GM13977 (cell line): ENCODE measurements at regions not wholly inside any gene's neighbourhood (a gene's known extent, or its start where the extent isn't known, plus 50 kb on each side); places are given as distances from the start of the nearest gene placed in this dataset.

ENCODE experiments used
- DNase-seq: peaks from one replicate; pipeline ENCODE4 v3.0.0; 2012; ENCODE audit warnings: low spot score
- CTCF ChIP-seq: IDR thresholded peaks from 2 replicates; pipeline ENCODE4 v1.5.1; 2012; ENCODE audit warnings: mild to moderate bottlenecking, control low read depth; ENCODE audit not compliant: insufficient read depth; ENCODE audit errors: extremely low read depth, missing control alignments
- in situ Hi-C: fragments of 300-500 bp; cut with MboI; formaldehyde crosslinking; loops from one replicate; pipeline ENCODE4 v1.12.0; 2022; ENCODE audit warnings: low sequenced_read_pairs, low pct_unique_long_range_greater_than_20kb, mixed read lengths, inconsistent platforms; ENCODE audit not compliant: unreplicated experiment

- TF ChIP-seq CTCF: no peak
- no peak for DNase-seq
- in situ Hi-C loops: no loop called here
Observed at GRCh38 chr7:26580064-26580591, 284.3 kb downstream of the SKAP2 start.

- no peak for TF ChIP-seq CTCF
- in situ Hi-C loops: no loop called here
- no peak for DNase-seq
Observed at GRCh38 chr7:26580711-26581110, 283.7 kb downstream of the SKAP2 start.

- TF ChIP-seq CTCF: no peak
- in situ Hi-C loops: no loop called here
- DNase-seq: no peak
Observed at GRCh38 chr7:26583094-26583648, 281.2 kb downstream of the SKAP2 start.

- in situ Hi-C loops: no loop called here
- DNase-seq: no peak
- no peak for TF ChIP-seq CTCF
Observed at GRCh38 chr7:26584326-26584725, 280.1 kb downstream of the SKAP2 start.

GRCh38 chr7:26584987-26585665, 279.3 kb downstream of the SKAP2 start:
- no peak for TF ChIP-seq CTCF
- in situ Hi-C loops: no loop called here
- DNase-seq: no peak

- no peak for DNase-seq
- in situ Hi-C loops: no loop called here
- no peak for TF ChIP-seq CTCF
Observed at GRCh38 chr7:26587536-26587935, 276.9 kb downstream of the SKAP2 start.
